GM19035 (cell line): ENCODE measurements at regions not wholly inside any gene's neighbourhood (a gene's known extent, or its start where the extent isn't known, plus 50 kb on each side); places are given as distances from the start of the nearest gene placed in this dataset.

Experiments used
- ATAC-seq: cut with Tn5 transposase; IDR thresholded peaks from one replicate; pipeline ENCODE4 v1.9.1; 2021; ENCODE audit not compliant: unreplicated experiment

- no peak for ATAC-seq
Measured at GRCh38 chr2:42925742-42926433, 133.5 kb upstream of the HAAO start.

DNA sequence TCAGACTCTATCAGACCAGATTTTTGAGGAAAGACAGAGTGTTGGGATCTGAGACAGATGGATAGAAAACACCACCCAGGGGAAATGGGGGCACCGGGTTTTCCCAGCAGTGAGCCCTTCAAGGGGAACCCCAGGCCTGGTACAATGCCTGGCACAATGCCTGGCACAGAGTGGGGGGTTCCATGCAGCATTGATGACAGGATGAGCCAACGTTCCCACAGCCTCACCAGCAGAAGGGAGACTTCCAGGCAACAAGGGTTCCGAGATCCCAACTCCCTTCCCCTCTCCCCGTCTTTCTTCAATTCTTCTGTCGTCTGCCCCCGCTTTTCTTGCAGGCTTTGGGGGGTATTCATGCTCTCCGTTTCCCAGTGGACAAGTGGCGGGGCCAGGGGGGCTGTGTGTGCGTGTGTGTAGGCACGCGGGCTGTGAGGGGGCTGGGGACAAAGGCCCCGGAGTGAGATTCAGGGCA lies 132.1 kb upstream of the HAAO start:
- no peak for ATAC-seq

DNA sequence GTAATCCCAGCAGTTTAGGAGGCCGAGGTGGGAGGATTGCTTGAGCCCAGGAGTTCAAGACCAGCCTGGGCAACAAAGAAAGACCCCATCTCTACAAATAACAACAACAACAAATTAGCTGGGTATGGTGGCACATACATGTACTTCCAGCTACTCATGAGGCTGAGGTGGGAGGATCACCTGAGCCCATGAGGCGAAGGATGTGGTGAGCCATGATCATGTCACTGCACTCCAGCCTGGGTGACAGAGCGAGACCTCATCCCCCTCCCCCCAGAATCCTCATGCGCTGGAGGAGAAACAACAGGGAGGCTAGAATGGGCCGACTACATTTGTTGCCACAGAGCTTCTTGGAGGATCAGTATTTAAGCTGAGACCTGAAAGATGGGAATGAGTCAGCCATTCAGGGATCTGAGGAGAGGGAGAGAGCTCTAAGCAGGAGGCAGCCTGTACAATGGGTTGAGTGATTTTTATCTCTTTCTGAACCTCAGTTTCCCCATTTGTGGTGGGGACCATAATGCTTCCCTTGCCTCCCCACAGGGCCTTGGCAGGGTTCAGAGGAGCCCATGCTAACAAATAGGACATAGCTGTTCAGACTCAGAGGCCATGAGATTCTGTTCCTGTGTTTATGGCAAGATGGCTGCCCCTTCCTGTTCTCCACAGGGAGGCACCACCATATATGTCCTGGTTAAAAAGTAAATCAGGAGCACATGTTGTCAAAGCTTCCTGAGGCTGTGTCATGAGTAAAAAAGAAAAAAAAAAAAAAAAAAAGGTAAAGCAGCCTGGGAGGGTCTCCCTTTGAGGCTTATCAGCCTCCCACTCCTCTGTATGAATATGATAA lies 131.4 kb upstream of the HAAO start:
- no peak for ATAC-seq

DNA sequence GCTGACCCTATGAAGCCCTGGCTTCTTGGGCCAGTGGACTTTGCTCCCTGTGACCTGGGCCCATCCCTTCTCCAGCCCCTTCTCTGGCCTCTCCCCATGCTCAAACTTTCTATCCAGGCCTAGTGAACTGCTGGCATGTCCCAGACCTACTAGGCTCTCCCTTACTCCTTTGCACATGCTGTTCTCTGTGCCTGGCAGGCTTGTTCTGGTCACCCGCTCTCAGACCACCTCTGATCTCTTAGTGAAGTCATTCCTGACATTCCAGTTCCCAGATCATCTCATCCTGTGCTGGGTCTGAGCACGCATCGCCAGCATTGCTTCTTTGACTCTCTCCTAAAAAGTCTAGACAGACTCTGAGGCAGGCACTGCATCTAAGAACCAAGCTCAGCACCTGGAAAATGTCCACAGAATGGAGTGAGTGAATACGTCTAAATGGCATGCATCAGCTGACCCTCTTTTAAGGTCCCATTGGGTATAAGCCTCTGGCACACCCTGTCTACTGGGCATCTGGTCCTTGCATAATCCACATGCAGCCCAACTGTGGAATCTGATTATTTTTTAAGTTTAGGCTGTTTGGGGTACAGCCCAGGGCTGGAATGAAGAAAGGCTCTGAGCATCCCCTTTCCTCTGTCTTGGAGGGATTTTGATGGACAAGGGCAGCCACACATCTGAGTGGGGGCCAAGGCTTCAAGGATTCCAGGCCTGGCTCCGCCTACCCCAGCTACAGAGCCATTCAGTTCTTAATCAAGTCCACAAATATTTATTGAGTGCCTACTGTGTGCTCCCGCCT lies 130.6 kb upstream of the HAAO start:
- ATAC-seq: no peak

DNA sequence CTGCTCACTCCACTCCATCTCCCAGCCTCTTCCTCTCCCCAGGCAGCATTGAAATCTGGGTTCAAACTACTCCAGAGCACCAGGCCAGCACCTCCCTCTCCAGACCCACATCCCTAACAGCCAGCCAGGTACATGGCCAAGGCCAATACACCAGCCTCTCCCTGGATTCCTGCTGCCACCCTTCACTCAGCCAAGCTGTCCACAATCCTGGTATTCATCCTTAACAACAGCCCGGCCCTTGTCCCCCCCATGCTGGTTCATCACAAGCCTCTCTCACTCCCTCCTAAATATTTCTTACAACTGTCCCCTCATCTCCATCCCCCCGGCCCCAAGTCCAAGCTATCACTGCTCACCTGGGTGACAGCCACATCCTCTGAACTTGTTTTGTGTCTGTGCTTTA lies 129.9 kb upstream of the HAAO start:
- no peak for ATAC-seq

DNA sequence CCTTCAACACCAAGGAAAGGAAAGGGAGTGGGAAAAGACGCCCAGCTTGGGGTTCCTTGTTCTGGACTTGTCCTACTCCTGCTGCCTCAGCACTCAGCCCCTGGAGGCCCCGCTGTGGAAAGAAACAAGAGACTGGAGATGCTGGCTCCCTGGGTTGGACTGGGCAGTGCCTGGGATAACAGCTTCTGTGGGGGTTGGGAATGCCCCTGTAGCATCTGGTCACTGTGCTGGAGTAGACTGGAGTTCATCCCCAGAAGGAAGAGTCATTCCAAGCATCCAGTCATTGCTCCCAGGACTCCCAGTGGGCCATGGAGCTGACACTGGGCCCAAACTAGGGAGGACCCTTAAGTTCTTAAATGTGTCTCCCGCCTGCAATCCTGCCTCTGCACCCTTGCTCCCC lies 129.3 kb upstream of the HAAO start:
- ATAC-seq: no peak

DNA sequence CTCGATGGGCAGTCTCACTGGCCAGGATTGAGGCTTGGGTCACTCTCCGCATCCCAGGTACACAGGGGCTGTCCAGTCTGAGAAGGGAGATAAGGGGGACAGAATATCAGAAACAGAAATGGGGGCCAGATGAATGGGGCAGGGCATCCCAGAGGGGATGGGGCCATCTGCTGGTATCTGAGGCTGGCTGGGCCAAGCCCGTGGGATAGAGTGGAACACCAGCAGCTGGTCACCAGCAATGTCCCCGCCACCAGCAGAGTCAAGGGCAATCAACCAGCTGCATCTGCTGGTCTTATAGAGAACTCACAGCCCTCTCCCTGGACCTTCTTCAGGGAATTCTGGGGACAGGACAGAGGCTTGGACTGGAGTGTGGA lies 128.8 kb upstream of the HAAO start:
- no peak for ATAC-seq

DNA sequence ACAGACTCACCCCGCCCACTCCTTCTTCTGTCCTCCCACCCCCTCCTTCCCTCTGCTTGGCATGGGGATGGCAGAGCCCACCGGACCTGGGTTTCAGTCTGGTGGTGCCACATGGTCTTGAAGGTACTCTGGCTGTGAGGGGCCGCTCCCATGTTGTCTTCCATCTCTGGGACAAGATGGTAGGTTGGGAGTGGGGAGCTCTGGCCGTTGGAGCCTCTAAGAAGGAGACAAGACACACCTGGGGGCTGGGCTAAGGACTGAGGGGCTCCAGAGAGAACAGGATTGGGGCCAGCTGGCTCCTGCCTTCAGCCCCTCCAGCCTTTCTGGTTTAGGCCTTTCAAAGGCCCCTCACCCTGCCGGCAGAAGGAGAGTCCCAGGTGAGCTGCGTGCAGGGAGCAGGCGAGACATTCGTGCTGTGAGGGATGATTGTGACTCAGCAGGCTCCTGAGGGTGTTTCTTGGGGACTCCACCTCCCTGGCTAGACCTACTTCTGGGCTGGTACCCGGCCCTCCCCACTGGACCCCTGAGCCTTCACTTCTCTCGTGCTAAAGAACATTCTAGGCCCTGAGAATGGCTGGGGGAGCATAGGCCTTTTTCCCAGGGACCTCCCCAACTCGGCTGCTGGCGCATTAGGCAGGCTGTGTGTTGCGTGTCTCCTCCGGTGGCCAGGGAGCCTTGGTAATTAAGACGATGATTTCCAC lies 128.2 kb upstream of the HAAO start:
- ATAC-seq: no peak

GRCh38 chr2:42918671-42919318 lies 126.4 kb upstream of the HAAO start:
- ATAC-seq: no peak

DNA sequence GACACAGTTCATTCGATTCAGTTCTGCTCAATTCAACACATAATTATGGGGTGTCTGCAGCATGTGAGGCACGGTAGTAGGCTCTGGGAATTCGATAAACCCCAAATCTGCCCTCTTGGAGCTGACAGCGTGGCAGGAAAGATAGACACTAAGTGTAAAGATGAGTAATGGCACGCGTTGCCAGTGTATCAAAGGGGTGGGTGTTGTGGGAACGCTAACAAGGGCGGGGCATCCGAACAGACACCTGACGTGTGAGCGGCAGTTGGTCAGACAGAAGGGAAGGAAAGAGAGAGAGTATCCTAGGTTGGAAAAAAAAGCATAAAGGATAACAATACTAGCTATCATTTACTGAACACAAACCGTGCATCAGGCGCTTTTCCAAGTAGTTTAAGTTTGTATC lies 125.7 kb upstream of the HAAO start:
- no peak for ATAC-seq

DNA sequence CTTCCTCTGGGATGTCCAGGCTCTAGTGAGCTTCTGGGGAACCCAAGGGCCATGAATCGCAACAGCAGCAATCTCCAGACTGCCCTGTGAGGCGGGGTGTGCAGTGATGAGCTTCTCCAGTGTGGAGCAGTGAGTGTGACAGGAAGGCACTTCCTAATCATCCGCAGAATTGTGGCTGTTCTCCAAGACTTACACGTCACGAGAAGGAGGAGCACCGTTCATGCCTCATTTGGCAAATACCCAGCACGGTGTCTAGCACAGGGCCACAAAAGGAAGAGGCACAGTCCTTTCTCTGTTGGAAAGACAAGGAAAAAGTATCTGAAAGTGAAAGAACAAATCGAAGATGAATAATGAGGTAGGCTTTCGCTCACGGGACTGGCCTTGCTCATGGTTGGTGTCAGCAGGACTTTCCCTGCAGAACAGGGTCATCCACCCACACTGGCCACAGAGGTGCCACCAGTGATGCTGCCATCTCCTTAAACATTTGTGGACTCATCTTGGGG lies 125.1 kb upstream of the HAAO start:
- ATAC-seq: no peak

- ATAC-seq: no peak
Measured at GRCh38 chr2:42916324-42916723, 123.9 kb upstream of the HAAO start.

- no peak for ATAC-seq
Measured at GRCh38 chr2:42914860-42915259, 122.5 kb upstream of the HAAO start.

- no peak for ATAC-seq
Measured at GRCh38 chr2:42914314-42914713, 121.9 kb upstream of the HAAO start.

DNA sequence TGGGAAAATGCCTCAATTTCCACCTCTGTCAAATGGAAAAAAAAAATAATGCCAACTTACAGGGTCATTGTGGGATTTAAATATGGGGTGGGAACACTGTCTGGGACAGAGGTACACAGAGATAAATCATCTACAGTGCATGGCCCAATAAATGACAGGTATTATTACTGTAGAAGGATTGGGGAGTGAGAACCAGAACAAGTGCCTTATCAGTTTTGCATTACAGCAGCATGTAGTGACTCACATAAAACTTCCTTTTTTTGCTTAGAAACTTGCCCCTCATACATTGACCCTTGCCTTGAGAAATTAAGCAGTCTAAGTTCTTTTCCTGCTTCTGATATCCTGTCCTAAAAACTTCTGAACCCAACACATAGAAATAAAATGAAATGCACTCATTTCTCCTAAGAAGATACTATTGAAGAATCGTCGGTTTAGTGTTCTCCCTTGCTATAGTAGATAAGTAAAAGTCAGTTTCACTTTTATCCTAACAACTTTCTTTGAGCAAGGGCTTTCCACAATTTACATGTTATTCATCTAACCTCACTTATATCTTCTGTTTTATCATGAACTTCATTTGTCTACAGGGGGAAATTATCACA lies 121.0 kb upstream of the HAAO start:
- no peak for ATAC-seq

GRCh38 chr2:42910645-42911405 lies 118.4 kb upstream of the HAAO start:
- ATAC-seq: no peak

- no peak for ATAC-seq
Measured at GRCh38 chr2:42909966-42910365, 117.6 kb upstream of the HAAO start.

DNA sequence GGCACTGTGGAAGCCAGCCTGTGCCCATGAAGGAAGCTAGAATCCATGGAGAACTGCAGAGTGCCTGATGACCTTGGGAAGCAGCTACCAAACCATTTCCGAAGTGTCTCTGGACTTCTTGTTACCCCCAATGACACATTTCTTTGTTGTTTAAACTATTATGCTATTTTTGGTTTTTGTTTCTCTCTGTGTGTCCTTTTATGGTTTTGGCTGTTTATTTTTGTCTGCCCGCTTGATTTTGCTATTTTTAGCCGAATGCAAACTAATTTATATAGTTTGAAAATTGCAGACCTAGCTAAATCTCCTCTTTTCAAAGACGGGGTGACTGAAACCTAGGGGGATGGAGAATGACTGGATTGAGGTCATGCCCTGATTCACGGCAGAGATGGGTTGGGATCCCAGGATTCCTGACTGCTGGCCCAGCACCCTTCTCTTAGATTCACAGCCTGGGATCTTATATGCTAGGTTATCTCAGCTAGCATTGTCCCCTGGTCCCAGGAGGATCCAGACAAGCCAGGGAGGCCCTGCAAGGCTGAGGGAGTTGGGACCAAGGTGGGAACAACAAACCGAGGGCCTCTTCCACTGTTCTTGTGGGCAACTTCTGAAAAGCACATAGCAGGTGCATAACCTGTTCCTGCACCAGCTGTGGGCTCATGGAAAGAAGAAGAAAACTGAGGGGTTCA lies 116.3 kb upstream of the HAAO start:
- no peak for ATAC-seq

GRCh38 chr2:42907835-42908234 lies 115.5 kb upstream of the HAAO start:
- ATAC-seq: no peak
